ENCODE measurements at regions not wholly inside any gene's neighbourhood (a gene's known extent, or its start where the extent isn't known, plus 50 kb on each side); places are given as distances from the start of the nearest gene placed in this dataset.

GRCh38 chr3:59422312-59422711 is 372.5 kb upstream of the CFAP20DC start:
- Histone ChIP-seq H3K4me3 (no peak overlapping the region), H3K4me1 (replicated peaks in 1 of 2) (peaks cover 0 to 4% of the 10 kb centered on the region in 2 donors), H3K27ac (no peak overlapping the region)
- peak in 5 of 8 experiments; percentile 19 to 64 (median 53) for ATAC-seq (replicated peaks in 6 of 8)
- 37 to 86% (median 52%) methylated on average over 1 to 4 of the region's 4 CpGs for WGBS, 10 experiments
- in situ Hi-C loops (cut with MboI; ENCODE audit: low pct_unique_long_range_greater_than_20kb in 2 of 9, low sequenced_read_pairs in 9 of 9, unreplicated experiment in 9 of 9): no loop called here

- in situ Hi-C loops (cut with MboI; ENCODE audit: low pct_unique_long_range_greater_than_20kb in 2 of 9, low sequenced_read_pairs in 9 of 9, unreplicated experiment in 9 of 9): no loop called here
- Histone ChIP-seq H3K27ac (no peak overlapping the region), H3K4me3 (no peak overlapping the region), H3K4me1 (replicated peaks in 1 of 2) (no peaks in the 10 kb centered on the region)
- WGBS, 10 experiments: 0 to 80% (median 51%) methylated on average over 1 to 4 of the region's 4 CpGs; no CpG with 5 or more reads in 2 of the 10 experiments
- no peak for ATAC-seq (replicated peaks in 6 of 8)
These were observed 369.0 kb upstream of the CFAP20DC start for GRCh38 chr3:59418836-59419235.

- Histone ChIP-seq H3K4me3 (no peak overlapping the region), H3K4me1 (replicated peaks in 1 of 2) (no peaks in the 10 kb centered on the region), H3K27ac (no peak overlapping the region)
- 0 to 81% (median 60%) methylated on average over 1 to 5 of the region's 5 CpGs; no CpG with 5 or more reads in 1 of the 10 experiments for WGBS, 10 experiments
- peak in 5 of 8 experiments; percentile 25 to 67 (median 35) for ATAC-seq (replicated peaks in 6 of 8)
- in situ Hi-C loops (cut with MboI; ENCODE audit: low pct_unique_long_range_greater_than_20kb in 2 of 9, low sequenced_read_pairs in 9 of 9, unreplicated experiment in 9 of 9): no loop called here
These were observed 362.7 kb upstream of the CFAP20DC start for GRCh38 chr3:59412516-59412915.

- in situ Hi-C loops (cut with MboI; ENCODE audit: low pct_unique_long_range_greater_than_20kb in 2 of 9, low sequenced_read_pairs in 9 of 9, unreplicated experiment in 9 of 9): no loop called here
- Histone ChIP-seq H3K27ac (no peak overlapping the region), H3K4me1 (replicated peaks in 1 of 2) (no peaks in the 10 kb centered on the region), H3K4me3 (no peak overlapping the region)
- no peak for ATAC-seq (replicated peaks in 6 of 8)
- 75 to 100% (median 88%) methylated on average over 1 of the region's 1 CpG; no CpG with 5 or more reads in 3 of the 10 experiments for WGBS, 10 experiments
These were observed 361.9 kb upstream of the CFAP20DC start for GRCh38 chr3:59411694-59412093.

- in situ Hi-C loops (cut with MboI; ENCODE audit: low pct_unique_long_range_greater_than_20kb in 2 of 9, low sequenced_read_pairs in 9 of 9, unreplicated experiment in 9 of 9): no loop called here
- Histone ChIP-seq H3K27ac (no peak overlapping the region), H3K4me1 (replicated peaks in 1 of 2) (no peaks in the 10 kb centered on the region), H3K4me3 (no peak overlapping the region)
- 72 to 100% (median 81%) methylated on average over 1 to 2 of the region's 2 CpGs; no CpG with 5 or more reads in 5 of the 10 experiments for WGBS, 10 experiments
- no peak for ATAC-seq (replicated peaks in 6 of 8)
These were observed 361.4 kb upstream of the CFAP20DC start for GRCh38 chr3:59411186-59411585.

- H3K27ac ChIP-seq: no peak overlapping the region
- peaks cover 0 to 10% of the 10 kb centered on the region in 2 donors for H3K4me1 ChIP-seq (replicated peaks in 1 of 2)
- in situ Hi-C loops (cut with MboI; ENCODE audit: low pct_unique_long_range_greater_than_20kb in 2 of 9, low sequenced_read_pairs in 9 of 9, unreplicated experiment in 9 of 9): no loop called here
- WGBS, 10 experiments: 20 to 90% (median 77%) methylated on average over 1 to 2 of the region's 2 CpGs; no CpG with 5 or more reads in 3 of the 10 experiments
- H3K4me3 ChIP-seq: no peak overlapping the region
- no peak for ATAC-seq (replicated peaks in 6 of 8)
These were observed 358.3 kb upstream of the CFAP20DC start for GRCh38 chr3:59408047-59408624.

GRCh38 chr3:59407425-59407824 is 357.6 kb upstream of the CFAP20DC start:
- Histone ChIP-seq H3K27ac (no peak overlapping the region), H3K4me3 (no peak overlapping the region), H3K4me1 (replicated peaks in 1 of 2) (peaks cover 0 to 10% of the 10 kb centered on the region in 2 donors)
- in situ Hi-C loops (cut with MboI; ENCODE audit: low pct_unique_long_range_greater_than_20kb in 2 of 9, low sequenced_read_pairs in 9 of 9, unreplicated experiment in 9 of 9): no loop called here
- WGBS, 10 experiments: 67 to 100% (median 91%) methylated on average over 1 to 4 of the region's 5 CpGs; no CpG with 5 or more reads in 2 of the 10 experiments
- no peak for ATAC-seq (replicated peaks in 6 of 8)

GRCh38 chr3:59406943-59407342 is 357.1 kb upstream of the CFAP20DC start:
- no peak for ATAC-seq (replicated peaks in 6 of 8)
- Histone ChIP-seq H3K4me1 (replicated peaks in 1 of 2) (peaks cover 0 to 10% of the 10 kb centered on the region in 2 donors), H3K27ac (no peak overlapping the region), H3K4me3 (no peak overlapping the region)
- WGBS, 10 experiments: 49 to 100% (median 79%) methylated on average over 1 to 2 of the region's 2 CpGs; no CpG with 5 or more reads in 5 of the 10 experiments
- in situ Hi-C loops (cut with MboI; ENCODE audit: low pct_unique_long_range_greater_than_20kb in 2 of 9, low sequenced_read_pairs in 9 of 9, unreplicated experiment in 9 of 9): no loop called here

GRCh38 chr3:59404851-59405250 is 355.0 kb upstream of the CFAP20DC start:
- no peak for ATAC-seq (replicated peaks in 6 of 8)
- peaks cover 0 to 10% of the 10 kb centered on the region in 2 donors for H3K4me1 ChIP-seq (replicated peaks in 1 of 2)
- in situ Hi-C loops (cut with MboI; ENCODE audit: low pct_unique_long_range_greater_than_20kb in 2 of 9, low sequenced_read_pairs in 9 of 9, unreplicated experiment in 9 of 9): no loop called here
- H3K4me3 ChIP-seq: no peak overlapping the region
- H3K27ac ChIP-seq: no peak overlapping the region
- 24 to 79% (median 36%) methylated on average over 1 to 7 of the region's 8 CpGs; no CpG with 5 or more reads in 3 of the 10 experiments for WGBS, 10 experiments

GRCh38 chr3:59404064-59404463 is 354.2 kb upstream of the CFAP20DC start:
- no peak for ATAC-seq (replicated peaks in 6 of 8)
- H3K4me3 ChIP-seq: no peak overlapping the region
- no peak overlapping the region for H3K27ac ChIP-seq
- in situ Hi-C loops (cut with MboI; ENCODE audit: low pct_unique_long_range_greater_than_20kb in 2 of 9, low sequenced_read_pairs in 9 of 9, unreplicated experiment in 9 of 9): no loop called here
- H3K4me1 ChIP-seq (replicated peaks in 1 of 2): peaks cover 0 to 10% of the 10 kb centered on the region in 2 donors
- WGBS, 10 experiments: 57 to 100% (median 96%) methylated on average over 1 to 2 of the region's 2 CpGs

- peaks cover 0 to 10% of the 10 kb centered on the region in 2 donors for H3K4me1 ChIP-seq (replicated peaks in 1 of 2)
- in situ Hi-C loops (cut with MboI; ENCODE audit: low pct_unique_long_range_greater_than_20kb in 2 of 9, low sequenced_read_pairs in 9 of 9, unreplicated experiment in 9 of 9): no loop called here
- 79 to 100% (median 100%) methylated on average over 1 to 2 of the region's 2 CpGs; no CpG with 5 or more reads in 5 of the 10 experiments for WGBS, 10 experiments
- H3K27ac ChIP-seq: no peak overlapping the region
- ATAC-seq (replicated peaks in 6 of 8): no peak
- H3K4me3 ChIP-seq: no peak overlapping the region
These were observed 352.1 kb upstream of the CFAP20DC start for GRCh38 chr3:59401924-59402323.

GRCh38 chr3:59392116-59392515 is 342.3 kb upstream of the CFAP20DC start:
- Histone ChIP-seq H3K27ac (no peak overlapping the region), H3K4me3 (no peak overlapping the region), H3K4me1 (replicated peaks in 1 of 2) (no peaks in the 10 kb centered on the region)
- 50 to 100% (median 79%) methylated on average over 1 of the region's 1 CpG; no CpG with 5 or more reads in 6 of the 10 experiments for WGBS, 10 experiments
- no peak for ATAC-seq (replicated peaks in 6 of 8)
- in situ Hi-C loops (cut with MboI; ENCODE audit: low pct_unique_long_range_greater_than_20kb in 2 of 9, low sequenced_read_pairs in 9 of 9, unreplicated experiment in 9 of 9): no loop called here

GRCh38 chr3:59391131-59391530 is 341.3 kb upstream of the CFAP20DC start:
- ATAC-seq (replicated peaks in 6 of 8): no peak
- WGBS, 10 experiments: 72 to 100% (median 94%) methylated on average over 1 to 7 of the region's 7 CpGs
- in situ Hi-C loops (cut with MboI; ENCODE audit: low pct_unique_long_range_greater_than_20kb in 2 of 9, low sequenced_read_pairs in 9 of 9, unreplicated experiment in 9 of 9): no loop called here

More at GRCh38 chr3:59391131-59391530, 341.3 kb upstream of the CFAP20DC start:
- Histone ChIP-seq H3K4me3 (no peak overlapping the region), H3K27ac (no peak overlapping the region), H3K4me1 (replicated peaks in 1 of 2) (no peaks in the 10 kb centered on the region)

All from motor neuron (in vitro differentiated cells).